Left renal pelvis (tissue), 4 donors: ENCODE measurements at regions not wholly inside any gene's neighbourhood (a gene's known extent, or its start where the extent isn't known, plus 50 kb on each side); places are given as distances from the start of the nearest gene placed in this dataset.

Source experiments
- DNase-seq, 4 donors: peaks; one replicate each; pipeline ENCODE4 v3.0.0-alpha.2; 2013; ENCODE audit warnings: low read depth in 4 of 4, low spot score in 3 of 4

- no peak for DNase-seq
These were observed 51.2 kb upstream of the PCBD1 start for GRCh38 chr10:70939441-70940003.

DNA sequence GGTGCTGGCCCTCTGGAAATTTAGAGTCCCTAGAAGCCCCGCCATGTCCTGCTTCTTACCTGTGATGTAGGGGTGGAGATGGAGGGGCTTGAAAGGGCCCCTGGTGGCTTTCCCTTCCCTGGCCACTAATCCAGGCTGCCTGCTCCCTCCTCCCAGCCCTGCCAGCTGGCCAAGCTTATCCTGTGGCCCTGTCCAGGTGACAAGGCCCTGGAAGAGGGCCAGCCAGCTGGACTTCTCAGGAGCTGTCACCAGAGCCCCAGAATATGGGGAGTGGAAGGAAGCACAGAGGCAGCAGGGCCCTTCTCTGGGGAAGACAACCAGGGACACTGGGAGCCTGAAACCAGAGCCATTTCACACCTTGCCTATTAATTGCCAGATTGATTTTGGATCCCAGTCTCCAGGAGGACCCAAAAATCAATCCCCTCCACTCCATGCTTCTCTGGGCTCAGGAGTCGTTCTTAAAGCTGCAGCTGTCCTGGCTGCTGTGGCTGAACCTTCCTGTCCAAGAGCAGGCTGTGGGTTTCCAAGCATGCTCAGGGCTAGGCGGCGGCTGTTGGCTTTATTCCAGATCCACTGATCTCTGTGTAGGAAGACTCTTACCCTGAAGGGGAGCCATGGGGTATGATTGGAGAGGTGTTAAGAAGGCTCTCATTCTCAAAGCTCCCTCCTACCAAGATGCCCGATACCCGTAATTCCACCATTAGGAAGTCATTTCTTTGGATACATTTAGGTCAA lies 52.6 kb upstream of the PCBD1 start:
- DNase-seq = no peak

DNA sequence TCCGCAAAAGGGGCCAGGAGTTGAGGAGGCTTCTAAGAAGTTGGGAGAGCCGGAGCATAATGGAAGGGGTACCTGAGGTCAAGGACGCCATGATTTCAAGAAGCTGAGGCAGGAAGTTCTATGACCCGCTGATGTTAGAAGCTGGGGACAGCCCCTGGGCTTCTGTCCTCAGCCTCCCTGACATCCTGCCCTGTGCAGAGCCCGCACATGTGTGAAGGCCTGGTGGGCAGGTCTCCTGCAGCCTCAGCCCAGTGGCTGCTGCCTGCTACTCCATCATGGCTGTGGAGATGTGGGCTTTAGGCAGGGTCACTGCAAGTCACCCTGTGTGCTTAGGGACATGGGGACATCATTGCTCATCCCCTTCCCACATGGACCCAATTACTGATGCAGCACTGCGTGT lies 53.8 kb upstream of the PCBD1 start:
- no peak for DNase-seq

DNA sequence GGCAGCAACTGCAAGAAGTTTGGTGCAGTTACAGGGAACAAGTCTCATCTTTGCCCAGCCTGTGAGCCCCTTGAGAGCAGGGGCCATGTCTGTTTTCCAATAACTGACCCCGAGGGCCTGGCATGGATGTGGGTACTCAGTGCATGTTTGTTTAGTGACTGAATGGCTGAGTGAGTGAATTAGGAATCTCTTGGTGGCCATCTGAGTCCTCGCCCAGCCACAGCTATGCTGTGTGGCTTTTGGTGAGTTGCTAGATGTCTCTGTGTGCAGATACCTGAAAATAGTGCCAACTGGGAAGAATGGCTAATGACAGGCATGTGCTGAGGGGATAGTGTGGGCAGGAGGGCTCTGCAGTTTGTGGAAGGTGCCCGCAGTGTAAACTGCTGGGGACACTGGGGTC lies 54.4 kb upstream of the PCBD1 start:
- DNase-seq = no peak

GRCh38 chr10:70943249-70943648 lies 54.9 kb upstream of the PCBD1 start:
- DNase-seq = no peak

DNA sequence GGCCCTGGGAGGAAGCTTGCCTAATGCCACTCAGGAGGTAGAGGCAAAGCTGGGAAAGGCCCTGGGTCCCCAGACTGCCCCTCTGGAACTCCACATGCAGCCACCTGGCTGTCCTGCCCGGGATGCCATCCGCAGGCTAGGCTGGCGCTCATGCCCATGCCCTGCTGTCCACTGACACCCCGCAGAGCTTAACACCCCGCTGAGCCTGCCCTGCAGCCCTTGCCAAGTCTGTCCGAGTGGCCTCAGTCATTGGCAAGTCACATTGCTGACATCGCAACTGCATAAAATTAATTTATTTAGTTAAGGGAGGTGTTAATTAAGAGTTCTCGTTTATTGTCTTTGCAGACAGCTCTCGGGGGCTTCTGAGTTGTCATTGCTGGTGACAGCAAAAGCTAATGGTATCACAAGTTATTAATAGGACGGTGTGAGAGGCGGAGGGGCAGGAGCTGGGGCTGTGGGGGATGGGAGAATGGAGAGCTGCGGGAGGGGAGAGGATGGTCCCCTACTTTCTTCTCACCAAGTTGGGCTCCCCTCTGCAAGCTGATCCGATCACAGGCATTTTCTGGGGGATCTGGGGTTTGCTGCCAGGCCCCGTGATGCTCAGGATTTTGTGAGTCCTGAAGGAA lies 55.6 kb upstream of the PCBD1 start:
- DNase-seq = no peak

GRCh38 chr10:70950037-70950436 lies 61.7 kb upstream of the PCBD1 start:
- no peak for DNase-seq

GRCh38 chr10:70950801-70951200 lies 62.4 kb upstream of the PCBD1 start:
- no peak for DNase-seq

GRCh38 chr10:70952401-70952800 lies 64.0 kb upstream of the PCBD1 start:
- DNase-seq = no peak

- no peak for DNase-seq
These were observed 64.6 kb upstream of the PCBD1 start for GRCh38 chr10:70952921-70953320.

- no peak for DNase-seq
These were observed 66.2 kb upstream of the PCBD1 start for GRCh38 chr10:70954381-70955176.

GRCh38 chr10:70956029-70956759 lies 67.8 kb upstream of the PCBD1 start:
- no peak for DNase-seq

DNA sequence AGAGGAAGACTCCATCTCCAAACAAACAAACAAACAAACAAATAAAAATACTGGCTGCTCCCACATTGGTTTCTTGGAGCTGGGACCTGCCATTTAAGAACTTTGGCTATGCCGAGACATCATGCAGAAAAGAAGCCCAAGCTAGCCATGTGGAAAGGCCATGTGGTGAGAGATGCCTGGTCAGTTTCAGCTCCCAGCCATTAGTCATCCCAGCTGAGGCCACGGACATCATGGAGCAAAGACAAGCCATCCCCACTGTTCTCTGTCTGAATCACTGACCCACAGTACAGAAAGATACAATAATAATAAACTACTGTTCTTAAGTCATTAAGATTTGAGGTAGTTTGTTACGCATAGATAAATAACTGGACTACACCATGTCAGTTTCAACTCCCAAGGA lies 70.0 kb upstream of the PCBD1 start:
- no peak for DNase-seq

- no peak for DNase-seq
These were observed 72.0 kb upstream of the PCBD1 start for GRCh38 chr10:70960316-70960715.

- DNase-seq = no peak
These were observed 72.6 kb upstream of the PCBD1 start for GRCh38 chr10:70960783-70961570.

DNA sequence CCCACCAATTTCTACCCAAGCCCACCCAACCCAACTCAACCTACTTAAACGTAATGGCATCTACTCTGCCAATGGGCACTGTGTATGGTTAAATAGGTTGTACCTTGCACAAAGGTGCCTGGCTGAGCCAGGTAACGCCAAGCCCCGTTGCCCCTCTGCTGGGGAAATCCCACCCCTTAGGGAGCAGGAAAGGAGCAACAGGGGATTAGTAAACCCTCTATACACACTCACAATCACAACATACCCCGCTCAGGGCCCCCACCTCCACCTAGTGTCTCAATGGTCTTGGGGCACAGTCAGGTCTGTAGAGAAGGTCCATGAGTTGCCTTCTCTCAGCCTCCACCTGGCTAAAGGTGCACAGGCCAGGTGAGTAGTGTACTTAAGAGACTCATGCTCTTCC lies 74.3 kb upstream of the PCBD1 start:
- no peak for DNase-seq

DNA sequence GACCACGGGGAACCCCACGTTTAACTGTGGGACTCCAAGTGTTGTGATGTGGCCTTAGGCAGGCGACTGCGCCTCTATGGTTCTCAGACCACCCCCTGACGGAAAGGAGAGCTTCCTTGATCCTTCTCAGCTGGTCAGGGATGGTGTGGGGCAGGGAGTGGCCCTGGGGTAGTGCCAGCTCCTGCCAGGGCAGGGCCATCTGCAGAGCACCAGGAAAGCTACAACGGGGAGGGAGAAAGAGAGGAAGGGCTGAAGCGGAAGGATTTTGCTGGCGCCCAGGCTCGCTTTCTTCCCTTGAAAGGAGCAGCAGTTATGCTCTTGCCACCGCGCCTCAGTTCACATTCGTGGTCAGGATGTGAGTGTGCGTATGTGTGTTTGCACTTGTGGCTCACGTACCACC lies 74.9 kb upstream of the PCBD1 start:
- no peak for DNase-seq

DNA sequence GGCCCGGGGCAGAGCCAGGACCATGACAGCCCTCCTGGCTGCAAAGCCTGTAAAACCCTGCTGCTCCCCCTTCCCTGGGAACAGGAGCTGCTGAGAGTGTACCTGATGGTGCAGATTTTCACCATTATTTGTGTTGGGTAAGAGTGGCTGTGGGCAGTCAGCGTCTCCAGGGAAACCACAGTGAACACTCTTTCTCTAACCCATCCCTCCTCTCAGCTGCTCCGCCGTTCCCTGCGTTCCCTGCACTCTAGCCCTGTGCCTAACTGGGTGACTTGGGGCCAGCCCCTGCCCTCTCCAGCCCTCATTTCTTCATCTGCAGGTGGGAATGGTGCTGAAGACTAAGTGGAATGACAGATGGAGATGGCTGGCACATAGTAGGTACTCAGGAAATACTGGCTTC lies 75.9 kb upstream of the PCBD1 start:
- no peak for DNase-seq

GRCh38 chr10:70964881-70965280 lies 76.5 kb upstream of the PCBD1 start:
- no peak for DNase-seq

- DNase-seq = no peak
These were observed 77.2 kb upstream of the PCBD1 start for GRCh38 chr10:70965566-70965965.
